Activated CD4-positive, alpha-beta memory T cell treated with anti-CD3 and anti-CD28 coated beads for 36 hours (primary cell): ENCODE measurements at regions not wholly inside any gene's neighbourhood (a gene's known extent, or its start where the extent isn't known, plus 50 kb on each side); places are given as distances from the start of the nearest gene placed in this dataset.

Experiments
- CTCF ChIA-PET: fragments of 350-600 bp; sonication (Branson Sonifier 250); formaldehyde crosslinking; loops from one replicate; lab custom pipeline; 2021; ENCODE audit warnings: antibody characterized with exemption, inconsistent platforms; lab: Charles Lee
- POLR2A ChIA-PET: fragments of 350-600 bp; sonication (Branson Sonifier 250); formaldehyde crosslinking; loops from one replicate; lab custom pipeline; 2021; ENCODE audit warnings: antibody characterized with exemption; lab: Charles Lee
- DNase-seq: peaks from one replicate; pipeline ENCODE4 v3.0.0-alpha.2; 2020
- H3K27ac Mint-ChIP-seq: one replicate; pipeline ENCODE4 v1.8.0; 2021; ENCODE audit warnings: mixed read lengths
- H3K27me3 Mint-ChIP-seq: one replicate; pipeline ENCODE4 v1.8.0; 2021; ENCODE audit warnings: mixed read lengths
- H3K36me3 Mint-ChIP-seq: one replicate; pipeline ENCODE4 v1.8.0; 2021; ENCODE audit warnings: mixed read lengths
- H3K4me1 Mint-ChIP-seq: one replicate; pipeline ENCODE4 v1.8.0; 2021; ENCODE audit warnings: low read depth, mixed read lengths
- H3K4me3 Mint-ChIP-seq: one replicate; pipeline ENCODE4 v1.8.0; 2021; ENCODE audit warnings: mild to moderate bottlenecking, mixed read lengths
- H3K9me3 Mint-ChIP-seq: one replicate; pipeline ENCODE4 v1.8.0; 2021; ENCODE audit warnings: mixed read lengths
- intact Hi-C: fragments of 100-400 bp; cut with micrococcal nuclease; formaldehyde crosslinking; loops from one replicate; pipeline ENCODE4 v1.15.1; 2023

- Mint-ChIP-seq H3K27me3 (no peaks in the 10 kb centered on the region), H3K4me3 (no peak overlapping the region), H3K9me3 (peaks cover 12% of the 10 kb centered on the region), H3K4me1 (no peaks in the 10 kb centered on the region), H3K27ac (no peak overlapping the region), H3K36me3 (no peaks in the 10 kb centered on the region)
- CTCF ChIA-PET = no interaction called here
- intact Hi-C loops = no loop called here
- POLR2A ChIA-PET = no interaction called here
- DNase-seq = no peak
These were observed 827.2 kb upstream of the POU3F3 start for GRCh38 chr2:104026725-104027124.

GRCh38 chr2:104027321-104027720 is 826.6 kb upstream of the POU3F3 start:
- no peak for DNase-seq
- ChIA-PET POLR2A (no interaction called here), CTCF (no interaction called here)
- Mint-ChIP-seq H3K36me3 (no peaks in the 10 kb centered on the region), H3K9me3 (peaks cover 10% of the 10 kb centered on the region), H3K27me3 (no peaks in the 10 kb centered on the region), H3K4me1 (no peaks in the 10 kb centered on the region), H3K4me3 (no peak overlapping the region), H3K27ac (no peak overlapping the region)
- intact Hi-C loops = no loop called here

- Mint-ChIP-seq H3K4me3 (no peak overlapping the region), H3K4me1 (no peaks in the 10 kb centered on the region), H3K27me3 (no peaks in the 10 kb centered on the region), H3K36me3 (no peaks in the 10 kb centered on the region), H3K9me3 (peaks cover 8% of the 10 kb centered on the region), H3K27ac (no peak overlapping the region)
- POLR2A ChIA-PET = no interaction called here
- DNase-seq = no peak
- CTCF ChIA-PET = no interaction called here
- intact Hi-C loops = no loop called here
These were observed 825.9 kb upstream of the POU3F3 start for GRCh38 chr2:104028061-104028460.

GRCh38 chr2:104033399-104033798 is 820.5 kb upstream of the POU3F3 start:
- intact Hi-C loops = no loop called here
- ChIA-PET POLR2A (no interaction called here), CTCF (no interaction called here)
- H3K27ac Mint-ChIP-seq = no peak overlapping the region
- H3K4me3 Mint-ChIP-seq = no peak overlapping the region
- H3K27me3 Mint-ChIP-seq = no peaks in the 10 kb centered on the region
- no peaks in the 10 kb centered on the region for H3K36me3 Mint-ChIP-seq
- H3K9me3 Mint-ChIP-seq = peaks cover 8% of the 10 kb centered on the region
- no peak for DNase-seq
- H3K4me1 Mint-ChIP-seq = no peaks in the 10 kb centered on the region

- no peak overlapping the region for H3K27ac Mint-ChIP-seq
- H3K4me3 Mint-ChIP-seq = no peak overlapping the region
- CTCF ChIA-PET = no interaction called here
- no peak for DNase-seq
- intact Hi-C loops = no loop called here
- H3K36me3 Mint-ChIP-seq = no peaks in the 10 kb centered on the region
- H3K4me1 Mint-ChIP-seq = no peaks in the 10 kb centered on the region
- POLR2A ChIA-PET = no interaction called here
- H3K9me3 Mint-ChIP-seq = peaks cover 8% of the 10 kb centered on the region
- no peaks in the 10 kb centered on the region for H3K27me3 Mint-ChIP-seq
These were observed 813.1 kb upstream of the POU3F3 start for GRCh38 chr2:104040771-104041170.

- DNase-seq = no peak
- Mint-ChIP-seq H3K27me3 (no peaks in the 10 kb centered on the region), H3K9me3 (peaks cover 10% of the 10 kb centered on the region), H3K4me1 (no peaks in the 10 kb centered on the region), H3K27ac (no peak overlapping the region), H3K4me3 (no peak overlapping the region), H3K36me3 (no peaks in the 10 kb centered on the region)
- POLR2A ChIA-PET = no interaction called here
- intact Hi-C loops = no loop called here
- CTCF ChIA-PET = no interaction called here
These were observed 812.6 kb upstream of the POU3F3 start for GRCh38 chr2:104041351-104041750.

GRCh38 chr2:104043864-104044263 is 810.1 kb upstream of the POU3F3 start:
- Mint-ChIP-seq H3K36me3 (no peaks in the 10 kb centered on the region), H3K4me1 (no peaks in the 10 kb centered on the region), H3K9me3 (peaks cover 13% of the 10 kb centered on the region), H3K27ac (no peak overlapping the region), H3K4me3 (no peak overlapping the region), H3K27me3 (no peaks in the 10 kb centered on the region)
- ChIA-PET CTCF (no interaction called here), POLR2A (no interaction called here)
- intact Hi-C loops = no loop called here
- no peak for DNase-seq

GRCh38 chr2:104045071-104045470 is 808.8 kb upstream of the POU3F3 start:
- H3K4me3 Mint-ChIP-seq = no peak overlapping the region
- ChIA-PET CTCF (no interaction called here), POLR2A (no interaction called here)
- no peaks in the 10 kb centered on the region for H3K36me3 Mint-ChIP-seq
- no peak for DNase-seq
- no peaks in the 10 kb centered on the region for H3K4me1 Mint-ChIP-seq
- intact Hi-C loops = no loop called here
- H3K9me3 Mint-ChIP-seq = peaks cover 9% of the 10 kb centered on the region
- H3K27ac Mint-ChIP-seq = no peak overlapping the region
- no peaks in the 10 kb centered on the region for H3K27me3 Mint-ChIP-seq

GRCh38 chr2:104046466-104046865 is 807.4 kb upstream of the POU3F3 start:
- Mint-ChIP-seq H3K4me3 (no peak overlapping the region), H3K36me3 (no peaks in the 10 kb centered on the region), H3K27ac (no peak overlapping the region), H3K9me3 (peaks cover 11% of the 10 kb centered on the region), H3K27me3 (no peaks in the 10 kb centered on the region), H3K4me1 (no peaks in the 10 kb centered on the region)
- ChIA-PET POLR2A (no interaction called here), CTCF (no interaction called here)
- intact Hi-C loops = no loop called here
- DNase-seq = no peak

- no peaks in the 10 kb centered on the region for H3K36me3 Mint-ChIP-seq
- H3K4me3 Mint-ChIP-seq = no peak overlapping the region
- peaks cover 13% of the 10 kb centered on the region for H3K9me3 Mint-ChIP-seq
- ChIA-PET CTCF (no interaction called here), POLR2A (no interaction called here)
- H3K4me1 Mint-ChIP-seq = no peaks in the 10 kb centered on the region
- no peak for DNase-seq
- no peak overlapping the region for H3K27ac Mint-ChIP-seq
- H3K27me3 Mint-ChIP-seq = no peaks in the 10 kb centered on the region
- intact Hi-C loops = no loop called here
These were observed 806.4 kb upstream of the POU3F3 start for GRCh38 chr2:104047516-104047915.

- POLR2A ChIA-PET = no interaction called here
- no peaks in the 10 kb centered on the region for H3K36me3 Mint-ChIP-seq
- no peaks in the 10 kb centered on the region for H3K4me1 Mint-ChIP-seq
- H3K27me3 Mint-ChIP-seq = no peaks in the 10 kb centered on the region
- DNase-seq = no peak
- no peak overlapping the region for H3K27ac Mint-ChIP-seq
- peaks cover 12% of the 10 kb centered on the region for H3K9me3 Mint-ChIP-seq
- intact Hi-C loops = no loop called here
- H3K4me3 Mint-ChIP-seq = no peak overlapping the region
- CTCF ChIA-PET = no interaction called here
These were observed 804.5 kb upstream of the POU3F3 start for GRCh38 chr2:104049438-104049837.

GRCh38 chr2:104049981-104050380 is 803.9 kb upstream of the POU3F3 start:
- intact Hi-C loops = no loop called here
- H3K27ac Mint-ChIP-seq = no peak overlapping the region
- peaks cover 12% of the 10 kb centered on the region for H3K9me3 Mint-ChIP-seq
- H3K4me1 Mint-ChIP-seq = no peaks in the 10 kb centered on the region
- H3K36me3 Mint-ChIP-seq = no peaks in the 10 kb centered on the region
- no peaks in the 10 kb centered on the region for H3K27me3 Mint-ChIP-seq
- ChIA-PET CTCF (no interaction called here), POLR2A (no interaction called here)
- DNase-seq = no peak
- H3K4me3 Mint-ChIP-seq = no peak overlapping the region

- no peaks in the 10 kb centered on the region for H3K36me3 Mint-ChIP-seq
- ChIA-PET CTCF (no interaction called here), POLR2A (no interaction called here)
- H3K27ac Mint-ChIP-seq = no peak overlapping the region
- no peak overlapping the region for H3K4me3 Mint-ChIP-seq
- peaks cover 12% of the 10 kb centered on the region for H3K9me3 Mint-ChIP-seq
- no peak for DNase-seq
- intact Hi-C loops = no loop called here
- H3K4me1 Mint-ChIP-seq = no peaks in the 10 kb centered on the region
- H3K27me3 Mint-ChIP-seq = no peaks in the 10 kb centered on the region
These were observed 803.2 kb upstream of the POU3F3 start for GRCh38 chr2:104050656-104051242.
